ENCODE measurements at regions not wholly inside any gene's neighbourhood (a gene's known extent, or its start where the extent isn't known, plus 50 kb on each side); places are given as distances from the start of the nearest gene placed in this dataset.

GRCh38 chrX:128818690-128819089 is 704.6 kb downstream of the SMARCA1 start:
- Histone ChIP-seq H3K36me3 (ENCODE audit: control insufficient read depth in 2 of 3, insufficient read depth in 3 of 3, low read length in 3 of 3) (no peaks in the 10 kb centered on the region), H3K27ac (ENCODE audit: low read depth in 2 of 2, low read length in 2 of 2) (no peak overlapping the region), H3K4me3 (ENCODE audit: low read length in 3 of 3) (no peak overlapping the region), H3K4me1 (ENCODE audit: control insufficient read depth in 2 of 3, insufficient read depth in 2 of 3, low read depth in 1 of 3, low read length in 3 of 3) (no peaks in the 10 kb centered on the region), H3K9me3 (ENCODE audit: control insufficient read depth in 2 of 3, insufficient read depth in 1 of 3, low read length in 3 of 3) (no peaks in the 10 kb centered on the region), H3K9ac (ENCODE audit: low read length in 3 of 3) (no peak overlapping the region), H3K27me3 (ENCODE audit: control insufficient read depth, insufficient read depth, low read length) (no peaks in the 10 kb centered on the region)
- intact Hi-C loops (cut with DNase I), result no loop called here
- DNase-seq, result no peak
- no peak for TF ChIP-seq CTCF (IDR thresholded peaks at IDR 0.05; ENCODE audit: borderline replicate concordance, extremely low read depth, insufficient read depth)
- FAIRE-seq, result no peak

GRCh38 chrX:128816919-128817318 is 706.4 kb downstream of the SMARCA1 start:
- DNase-seq, result peak in 2 of 5 donors; percentile 9 to 10
- H3K9ac ChIP-seq (ENCODE audit: low read length in 3 of 3), result no peak overlapping the region
- H3K27ac ChIP-seq (ENCODE audit: low read depth in 2 of 2, low read length in 2 of 2), result no peak overlapping the region
- no peak for FAIRE-seq
- intact Hi-C loops (cut with DNase I), result no loop called here
- peak; percentile 23 for TF ChIP-seq CTCF (IDR thresholded peaks at IDR 0.05; ENCODE audit: borderline replicate concordance, extremely low read depth, insufficient read depth)
- no peaks in the 10 kb centered on the region for H3K27me3 ChIP-seq (ENCODE audit: control insufficient read depth, insufficient read depth, low read length)
- no peak overlapping the region for H3K4me3 ChIP-seq (ENCODE audit: low read length in 3 of 3)
- H3K36me3 ChIP-seq (ENCODE audit: control insufficient read depth in 2 of 3, insufficient read depth in 3 of 3, low read length in 3 of 3), result no peaks in the 10 kb centered on the region
- H3K9me3 ChIP-seq (ENCODE audit: control insufficient read depth in 2 of 3, insufficient read depth in 1 of 3, low read length in 3 of 3), result no peaks in the 10 kb centered on the region
- H3K4me1 ChIP-seq (ENCODE audit: control insufficient read depth in 2 of 3, insufficient read depth in 2 of 3, low read depth in 1 of 3, low read length in 3 of 3), result no peaks in the 10 kb centered on the region

- H3K4me1 ChIP-seq (ENCODE audit: control insufficient read depth in 2 of 3, insufficient read depth in 2 of 3, low read depth in 1 of 3, low read length in 3 of 3), result no peaks in the 10 kb centered on the region
- no peaks in the 10 kb centered on the region for H3K36me3 ChIP-seq (ENCODE audit: control insufficient read depth in 2 of 3, insufficient read depth in 3 of 3, low read length in 3 of 3)
- no peak for TF ChIP-seq CTCF (IDR thresholded peaks at IDR 0.05; ENCODE audit: borderline replicate concordance, extremely low read depth, insufficient read depth)
- no peaks in the 10 kb centered on the region for H3K27me3 ChIP-seq (ENCODE audit: control insufficient read depth, insufficient read depth, low read length)
- H3K27ac ChIP-seq (ENCODE audit: low read depth in 2 of 2, low read length in 2 of 2), result no peak overlapping the region
- DNase-seq (peak in 1 of 5 donors; percentile 0), FAIRE-seq (no peak)
- intact Hi-C loops (cut with DNase I), result no loop called here
- no peaks in the 10 kb centered on the region for H3K9me3 ChIP-seq (ENCODE audit: control insufficient read depth in 2 of 3, insufficient read depth in 1 of 3, low read length in 3 of 3)
- H3K9ac ChIP-seq (ENCODE audit: low read length in 3 of 3), result no peak overlapping the region
- no peak overlapping the region for H3K4me3 ChIP-seq (ENCODE audit: low read length in 3 of 3)
Observed at GRCh38 chrX:128807367-128807766, 715.9 kb downstream of the SMARCA1 start.

- Histone ChIP-seq H3K4me3 (ENCODE audit: low read length in 3 of 3) (no peak overlapping the region), H3K27ac (ENCODE audit: low read depth in 2 of 2, low read length in 2 of 2) (no peak overlapping the region), H3K9me3 (ENCODE audit: control insufficient read depth in 2 of 3, insufficient read depth in 1 of 3, low read length in 3 of 3) (no peaks in the 10 kb centered on the region), H3K4me1 (ENCODE audit: control insufficient read depth in 2 of 3, insufficient read depth in 2 of 3, low read depth in 1 of 3, low read length in 3 of 3) (no peaks in the 10 kb centered on the region), H3K36me3 (ENCODE audit: control insufficient read depth in 2 of 3, insufficient read depth in 3 of 3, low read length in 3 of 3) (no peaks in the 10 kb centered on the region), H3K27me3 (ENCODE audit: control insufficient read depth, insufficient read depth, low read length) (no peaks in the 10 kb centered on the region), H3K9ac (ENCODE audit: low read length in 3 of 3) (no peak overlapping the region)
- TF ChIP-seq CTCF (IDR thresholded peaks at IDR 0.05; ENCODE audit: borderline replicate concordance, extremely low read depth, insufficient read depth), result no peak
- intact Hi-C loops (cut with DNase I), result no loop called here
- FAIRE-seq (no peak), DNase-seq (no peak)
Observed at GRCh38 chrX:128805236-128805635, 718.1 kb downstream of the SMARCA1 start.

Measured in kidney (tissue), 13 donors.